BLaER1 (cell line): ENCODE measurements at regions not wholly inside any gene's neighbourhood (a gene's known extent, or its start where the extent isn't known, plus 50 kb on each side); places are given as distances from the start of the nearest gene placed in this dataset.

Experiments
- H3K27ac ChIP-seq: shearing (Covaris generic); formaldehyde crosslinking; 2 replicates; pipeline ENCODE4 v1.8.1; 2022
- H3K27me3 ChIP-seq: shearing (Covaris generic); formaldehyde crosslinking; 2 replicates; pipeline ENCODE4 v1.8.1; 2022
- H3K36me3 ChIP-seq: shearing (Covaris generic); formaldehyde crosslinking; 2 replicates; pipeline ENCODE4 v1.8.1; 2022
- H3K4me1 ChIP-seq: shearing (Covaris generic); formaldehyde crosslinking; 2 replicates; pipeline ENCODE4 v1.8.1; 2022
- H3K4me2 ChIP-seq: shearing (Covaris generic); formaldehyde crosslinking; 2 replicates; pipeline ENCODE4 v1.8.1; 2022
- H3K4me3 ChIP-seq: shearing (Covaris generic); formaldehyde crosslinking; 2 replicates; pipeline ENCODE4 v1.8.1; 2022
- H3K9ac ChIP-seq: shearing (Covaris generic); formaldehyde crosslinking; 2 replicates; pipeline ENCODE4 v1.8.1; 2022
- H3K9me3 ChIP-seq: shearing (Covaris generic); formaldehyde crosslinking; 2 replicates; pipeline ENCODE4 v1.8.1; 2022
- H4K20me1 ChIP-seq: shearing (Covaris generic); formaldehyde crosslinking; 2 replicates; pipeline ENCODE4 v1.8.1; 2022
- Cebpa-rat ChIP-seq: shearing (Covaris generic); IDR thresholded peaks from 2 replicates; pipeline ENCODE4 v1.8.1; 2022

DNA sequence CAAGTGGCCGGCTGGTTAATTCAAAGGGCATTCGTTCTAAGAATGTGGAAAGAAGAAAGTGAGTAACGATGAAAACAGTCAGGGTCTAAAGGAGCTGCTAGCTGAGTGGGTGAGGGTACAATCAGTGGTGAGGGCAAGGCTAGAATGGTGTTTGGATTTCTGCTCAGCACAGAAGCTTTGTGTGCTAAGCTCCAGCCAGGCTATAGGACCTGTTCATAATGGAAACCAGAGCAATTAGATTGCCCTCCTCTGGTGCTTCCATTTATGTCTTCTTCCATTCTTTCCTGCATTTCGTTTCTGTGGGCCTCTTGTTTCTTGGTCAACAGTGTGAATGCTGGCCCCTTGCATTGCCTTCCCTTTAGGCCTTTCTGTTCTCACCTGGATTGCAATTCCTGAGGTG is 572.9 kb upstream of the CHORDC1 start:
- Histone ChIP-seq H3K9me3 (no peaks in the 10 kb centered on the region), H3K27me3 (no peaks in the 10 kb centered on the region), H4K20me1 (no peaks in the 10 kb centered on the region), H3K36me3 (no peaks in the 10 kb centered on the region), H3K9ac (no peak overlapping the region), H3K27ac (no peak overlapping the region), H3K4me3 (no peak overlapping the region), H3K4me2 (no peak overlapping the region), H3K4me1 (no peaks in the 10 kb centered on the region)
- TF ChIP-seq Cebpa-rat = no peak

DNA sequence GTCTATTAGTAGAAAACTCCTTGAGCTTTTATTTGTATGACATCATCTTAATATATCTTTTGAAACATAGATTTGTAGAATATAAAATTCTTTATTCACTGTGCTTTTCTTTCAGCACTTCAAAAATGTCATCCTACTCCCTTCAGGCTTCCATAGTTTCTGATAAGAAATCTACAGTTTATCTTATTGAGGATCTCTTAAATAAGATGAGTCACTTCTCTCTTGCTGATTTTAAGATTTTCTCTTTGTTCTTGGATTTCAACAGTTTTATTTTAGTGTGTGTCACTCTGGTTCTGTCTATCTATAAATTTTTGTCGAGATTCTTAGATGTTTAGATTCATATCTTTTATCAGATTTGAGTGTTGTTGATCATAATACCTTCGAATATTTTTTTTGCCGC is 566.1 kb upstream of the CHORDC1 start:
- H3K4me2 ChIP-seq = no peak overlapping the region
- TF ChIP-seq Cebpa-rat = no peak

DNA sequence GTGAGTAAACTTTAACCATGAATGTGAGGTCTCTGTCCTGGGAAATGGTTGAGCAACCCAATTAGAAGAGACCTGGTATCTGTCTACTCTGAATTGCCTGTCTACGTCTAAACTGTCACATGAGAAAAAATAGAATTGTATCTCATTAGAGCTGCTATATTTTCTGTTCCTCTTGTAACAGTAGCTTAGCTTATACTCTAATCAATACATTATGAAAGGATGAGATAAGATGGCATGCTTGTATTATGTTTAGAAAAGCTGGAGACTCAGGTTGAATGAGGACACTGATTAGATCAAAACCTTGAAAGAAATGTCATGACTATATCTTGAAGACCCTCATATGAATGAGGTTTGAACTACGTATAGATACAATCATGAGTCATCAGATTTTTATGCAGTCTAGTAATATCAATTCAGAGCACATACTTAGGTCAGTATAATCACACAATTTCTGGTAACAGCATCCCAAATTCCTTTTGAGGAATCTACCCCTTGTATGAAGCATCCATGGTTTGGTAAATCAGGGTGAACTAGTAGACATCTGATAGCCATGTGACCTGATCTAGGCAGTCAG is 561.5 kb upstream of the CHORDC1 start:
- Histone ChIP-seq H3K4me3 (no peak overlapping the region), H3K9me3 (no peaks in the 10 kb centered on the region), H3K4me2 (no peak overlapping the region), H3K27ac (no peak overlapping the region), H4K20me1 (no peaks in the 10 kb centered on the region), H3K36me3 (no peaks in the 10 kb centered on the region), H3K4me1 (no peaks in the 10 kb centered on the region), H3K27me3 (no peaks in the 10 kb centered on the region), H3K9ac (no peak overlapping the region)
- TF ChIP-seq Cebpa-rat = no peak

More for the DNA sequence above, 566.1 kb upstream of the CHORDC1 start:
- H3K27ac ChIP-seq = no peak overlapping the region
- H3K9me3 ChIP-seq = no peaks in the 10 kb centered on the region
- H3K27me3 ChIP-seq = no peaks in the 10 kb centered on the region
- H3K4me1 ChIP-seq = no peaks in the 10 kb centered on the region
- H3K4me3 ChIP-seq = no peak overlapping the region
- H3K36me3 ChIP-seq = no peaks in the 10 kb centered on the region
- no peaks in the 10 kb centered on the region for H4K20me1 ChIP-seq
- H3K9ac ChIP-seq = no peak overlapping the region

DNA sequence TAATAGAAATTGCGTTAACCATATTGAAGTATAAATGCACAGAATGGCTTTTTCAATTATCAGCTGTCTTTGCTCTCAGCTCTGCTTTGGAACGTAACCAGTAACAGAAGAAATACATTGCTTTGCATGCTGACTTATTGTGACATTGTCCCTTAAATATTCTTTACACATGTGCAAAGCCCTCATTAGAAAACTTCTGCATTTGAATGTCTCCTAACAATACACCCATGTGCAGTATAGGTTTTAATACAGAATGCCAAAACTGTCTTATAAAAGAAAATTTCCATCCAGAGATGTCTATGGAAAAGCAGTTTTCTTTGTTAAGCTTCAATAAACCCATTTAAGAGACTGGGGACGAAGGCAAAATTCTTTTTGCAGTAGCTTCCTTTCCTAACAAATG is 560.3 kb upstream of the CHORDC1 start:
- H3K4me1 ChIP-seq = no peaks in the 10 kb centered on the region

DNA sequence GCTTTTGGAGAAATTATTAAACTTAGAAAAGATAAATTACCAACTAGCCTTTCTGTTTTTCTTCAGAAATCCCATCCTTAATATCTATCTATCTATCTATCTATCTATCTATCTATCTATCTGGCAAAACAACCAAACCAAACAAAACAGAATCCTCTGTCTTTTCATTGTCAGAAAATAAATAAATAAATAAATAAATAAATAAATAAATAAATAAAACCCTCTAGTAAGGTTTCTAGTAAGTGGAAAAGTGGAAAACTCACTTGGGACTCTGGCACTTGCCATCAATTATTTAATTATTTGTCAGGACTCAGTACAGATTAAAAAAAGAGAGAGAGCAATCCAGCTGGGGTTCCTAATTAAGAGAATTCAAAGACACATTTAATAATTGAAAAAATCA is 556.2 kb upstream of the CHORDC1 start:
- Histone ChIP-seq H3K9ac (no peak overlapping the region), H3K9me3 (no peaks in the 10 kb centered on the region), H3K36me3 (no peaks in the 10 kb centered on the region), H4K20me1 (no peaks in the 10 kb centered on the region), H3K4me2 (no peak overlapping the region), H3K4me3 (no peak overlapping the region), H3K27me3 (no peaks in the 10 kb centered on the region), H3K27ac (no peak overlapping the region), H3K4me1 (no peaks in the 10 kb centered on the region)
- TF ChIP-seq Cebpa-rat = no peak

More for the DNA sequence above, 560.3 kb upstream of the CHORDC1 start:
- no peaks in the 10 kb centered on the region for H3K27me3 ChIP-seq
- no peak overlapping the region for H3K27ac ChIP-seq
- no peaks in the 10 kb centered on the region for H3K9me3 ChIP-seq
- no peaks in the 10 kb centered on the region for H4K20me1 ChIP-seq
- TF ChIP-seq Cebpa-rat = no peak
- H3K36me3 ChIP-seq = no peaks in the 10 kb centered on the region
- H3K9ac ChIP-seq = no peak overlapping the region
- no peak overlapping the region for H3K4me3 ChIP-seq
- H3K4me2 ChIP-seq = no peak overlapping the region

DNA sequence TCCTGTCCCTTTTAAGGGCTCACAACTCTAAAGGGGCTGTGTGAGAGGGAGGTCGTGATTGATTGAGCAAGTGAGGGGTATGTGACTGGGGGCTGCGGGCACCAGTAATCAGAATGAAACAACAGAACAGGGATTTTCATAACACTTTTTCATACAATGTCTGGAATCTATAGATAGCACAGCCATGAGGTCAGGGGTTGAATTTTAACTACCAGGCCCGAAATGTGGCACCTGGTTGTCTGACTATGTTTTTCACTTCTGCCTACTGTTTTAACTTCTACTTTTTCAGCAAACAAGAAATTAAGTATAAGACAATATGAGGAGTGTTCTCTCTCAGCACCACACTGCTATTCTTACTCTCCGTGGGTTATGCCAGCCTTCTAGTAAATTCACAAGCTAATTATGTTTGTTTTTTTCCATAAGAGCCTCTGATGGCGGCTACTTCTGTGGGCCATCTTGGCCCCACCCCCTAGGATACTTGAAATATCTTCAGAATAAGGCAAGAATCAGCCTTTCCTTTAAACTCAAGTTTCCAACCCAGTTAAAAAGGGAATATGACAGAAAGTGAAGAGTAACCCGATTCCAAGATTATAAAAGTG is 552.8 kb upstream of the CHORDC1 start:
- Histone ChIP-seq H3K9ac (no peak overlapping the region), H3K4me1 (no peaks in the 10 kb centered on the region), H3K4me2 (no peak overlapping the region), H3K4me3 (no peak overlapping the region), H3K36me3 (no peaks in the 10 kb centered on the region), H4K20me1 (no peaks in the 10 kb centered on the region), H3K9me3 (no peaks in the 10 kb centered on the region), H3K27ac (no peak overlapping the region), H3K27me3 (no peaks in the 10 kb centered on the region)
- no peak for TF ChIP-seq Cebpa-rat

DNA sequence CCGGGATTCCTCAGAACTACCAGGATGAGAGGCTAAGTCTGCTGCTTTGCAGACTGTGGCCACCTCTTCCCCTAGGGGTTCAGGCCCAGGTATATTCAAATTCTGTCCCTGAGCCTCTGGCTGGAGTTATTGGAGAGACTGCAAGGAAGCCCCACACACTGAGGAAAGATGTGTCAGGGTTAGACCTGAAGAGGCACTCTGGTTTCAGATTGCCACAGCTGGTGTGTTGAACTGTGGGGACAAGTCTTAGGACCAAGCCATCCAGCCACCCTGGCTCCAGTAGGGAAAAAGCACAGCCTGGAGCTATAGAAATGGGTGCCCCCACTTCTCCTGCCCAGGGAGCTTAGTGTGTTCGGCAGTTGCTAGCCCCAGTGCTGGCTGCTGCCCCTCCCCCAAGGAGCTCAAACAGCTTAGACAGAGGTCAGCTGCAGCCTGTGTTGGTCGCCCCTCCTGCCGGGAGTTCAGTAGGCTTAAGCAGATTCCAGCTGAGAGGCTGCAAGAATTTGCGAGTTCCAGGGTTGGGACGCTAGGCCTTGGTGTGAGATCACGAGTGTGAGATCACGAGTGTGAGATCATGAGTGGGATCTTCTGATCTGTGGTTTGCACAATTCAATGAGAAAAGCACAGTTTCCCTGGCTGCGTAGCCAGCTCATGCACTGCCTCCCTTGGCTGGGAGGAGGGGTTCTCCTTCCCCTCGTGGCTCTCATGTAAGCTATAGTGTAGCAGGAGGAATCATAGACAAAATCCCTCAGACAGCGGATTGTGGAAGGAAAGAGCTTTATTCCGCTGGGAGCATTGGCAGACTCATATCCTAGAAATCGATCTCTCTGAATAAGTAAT is 552.1 kb upstream of the CHORDC1 start:
- Histone ChIP-seq H3K9me3 (no peaks in the 10 kb centered on the region), H3K4me3 (no peak overlapping the region)
- no peak for TF ChIP-seq Cebpa-rat

DNA sequence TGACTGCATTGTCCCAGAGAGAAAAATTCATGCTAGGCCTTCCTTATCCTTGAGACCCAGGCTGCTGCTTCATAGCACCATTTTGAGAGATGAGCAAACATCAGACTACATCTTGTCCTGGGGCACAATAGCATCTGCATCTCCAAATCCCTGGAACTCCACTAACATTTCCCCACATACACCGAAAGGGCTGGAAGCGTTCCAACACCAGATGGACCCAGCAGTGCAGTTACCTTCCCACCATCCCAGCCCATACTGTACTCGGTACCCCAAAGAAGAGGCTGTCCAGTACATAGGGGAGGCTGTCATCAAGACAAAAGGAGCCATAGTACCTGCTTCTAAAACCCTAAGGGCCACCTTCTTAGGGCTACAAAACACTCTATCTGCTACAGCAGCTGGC is 547.2 kb upstream of the CHORDC1 start:
- H3K27me3 ChIP-seq = no peaks in the 10 kb centered on the region
- no peaks in the 10 kb centered on the region for H3K36me3 ChIP-seq
- no peak overlapping the region for H3K4me2 ChIP-seq
- no peak overlapping the region for H3K4me3 ChIP-seq
- no peaks in the 10 kb centered on the region for H3K9me3 ChIP-seq
- no peaks in the 10 kb centered on the region for H3K4me1 ChIP-seq
- no peak overlapping the region for H3K9ac ChIP-seq
- H4K20me1 ChIP-seq = no peaks in the 10 kb centered on the region
- no peak overlapping the region for H3K27ac ChIP-seq
- no peak for TF ChIP-seq Cebpa-rat

More for the DNA sequence above, 552.1 kb upstream of the CHORDC1 start:
- H4K20me1 ChIP-seq = no peaks in the 10 kb centered on the region
- H3K36me3 ChIP-seq = no peaks in the 10 kb centered on the region
- H3K27ac ChIP-seq = no peak overlapping the region
- H3K4me2 ChIP-seq = no peak overlapping the region
- H3K9ac ChIP-seq = no peak overlapping the region
- no peaks in the 10 kb centered on the region for H3K27me3 ChIP-seq
- no peaks in the 10 kb centered on the region for H3K4me1 ChIP-seq

DNA sequence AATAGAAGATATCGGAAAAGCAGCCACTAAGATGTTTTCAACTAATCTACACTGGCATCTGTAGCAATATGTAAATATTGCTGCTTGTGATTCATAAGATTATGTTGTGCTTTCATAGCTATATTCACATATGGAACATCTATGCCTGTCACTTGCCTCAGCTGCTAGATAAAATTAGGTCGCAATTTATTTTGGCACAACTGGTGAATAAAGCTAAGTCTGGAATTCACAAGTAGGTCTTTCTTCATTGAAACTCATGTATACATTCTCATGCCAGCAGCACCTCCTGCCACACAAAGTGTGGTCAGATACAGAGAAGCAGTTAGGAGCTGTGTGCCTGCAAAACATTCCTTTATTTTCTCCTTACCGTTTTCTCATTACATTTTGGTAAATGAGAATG is 543.3 kb upstream of the CHORDC1 start:
- Histone ChIP-seq H3K4me1 (no peaks in the 10 kb centered on the region), H4K20me1 (no peaks in the 10 kb centered on the region)

DNA sequence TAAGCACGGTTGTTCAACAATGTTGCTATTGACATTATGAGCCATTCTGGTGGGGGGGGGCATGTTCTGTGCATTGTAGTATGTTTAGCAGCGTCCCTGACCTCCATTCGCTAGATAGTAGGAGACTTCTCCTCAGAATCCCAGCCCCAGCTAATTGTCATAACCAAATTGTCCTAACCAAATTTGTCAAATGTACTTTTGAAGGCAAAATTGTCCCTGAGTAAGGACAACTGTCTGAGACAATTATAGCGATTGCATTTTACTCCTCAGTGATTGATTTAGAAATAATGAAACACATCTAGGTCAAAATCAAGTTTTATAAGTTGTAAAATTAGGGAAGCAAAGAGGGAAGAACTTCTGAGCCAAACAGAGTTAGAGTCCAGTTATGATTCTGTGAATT is 541.8 kb upstream of the CHORDC1 start:
- no peak for TF ChIP-seq Cebpa-rat
- H3K9ac ChIP-seq = no peak overlapping the region
- H3K4me2 ChIP-seq = no peak overlapping the region
- H3K27ac ChIP-seq = no peak overlapping the region
- no peaks in the 10 kb centered on the region for H3K27me3 ChIP-seq
- H3K4me3 ChIP-seq = no peak overlapping the region
- H4K20me1 ChIP-seq = no peaks in the 10 kb centered on the region
- H3K9me3 ChIP-seq = no peaks in the 10 kb centered on the region
- H3K4me1 ChIP-seq = no peaks in the 10 kb centered on the region
- H3K36me3 ChIP-seq = no peaks in the 10 kb centered on the region

More for the DNA sequence above, 543.3 kb upstream of the CHORDC1 start:
- Histone ChIP-seq H3K9me3 (no peaks in the 10 kb centered on the region), H3K36me3 (no peaks in the 10 kb centered on the region), H3K9ac (no peak overlapping the region), H3K27me3 (no peaks in the 10 kb centered on the region), H3K4me3 (no peak overlapping the region), H3K4me2 (no peak overlapping the region), H3K27ac (no peak overlapping the region)
- TF ChIP-seq Cebpa-rat = no peak
